H1 (cell line): ENCODE measurements at regions not wholly inside any gene's neighbourhood (a gene's known extent, or its start where the extent isn't known, plus 50 kb on each side); places are given as distances from the start of the nearest gene placed in this dataset.

Source experiments
- CTCF ChIA-PET: fragments of 300-600 bp; sonication (Branson Sonifier 250); formaldehyde crosslinking; loops from one replicate; lab custom pipeline; 2021; ENCODE audit not compliant: partially characterized antibody; lab: Charles Lee
- POLR2A ChIA-PET: fragments of 300-600 bp; sonication (Branson Sonifier 250); formaldehyde crosslinking; loops from one replicate; lab custom pipeline; 2021; ENCODE audit warnings: inconsistent platforms; ENCODE audit not compliant: partially characterized antibody; lab: Charles Lee
- DNase-seq, 2 experiments: peaks; one replicate each; pipeline versions ENCODE4 v3.0.0 to v3.0.0-alpha.2; 2010 to 2022; ENCODE audit warnings: low spot score in 2 of 2, low read depth in 1 of 2, mixed read lengths in 1 of 2
- FAIRE-seq: peaks from 2 replicates; lab custom pipeline; 2011; peaks lifted over from hg19 to GRCh38; lab: Jason Lieb, UNC
- H2AFZ ChIP-seq: 2 replicates; pipeline ENCODE4 v1.8.1; 2012; ENCODE audit warnings: low read length, inconsistent platforms
- H2AK5ac ChIP-seq: 2 replicates; pipeline ENCODE4 v1.6.1; 2013; ENCODE audit warnings: low read depth, low read length
- H2BK120ac ChIP-seq: replicated peaks from 2 replicates; pipeline ENCODE3; 2013; ENCODE audit warnings: low read depth, low read length, inconsistent platforms
- H2BK12ac ChIP-seq: 2 replicates; pipeline ENCODE4 v1.6.1; 2013; ENCODE audit warnings: low read depth, low read length
- H2BK15ac ChIP-seq: 2 replicates; pipeline ENCODE4 v1.6.1; 2013; ENCODE audit warnings: low read length
- H2BK20ac ChIP-seq: 2 replicates; pipeline ENCODE4 v1.6.1; 2013; ENCODE audit warnings: low read length
- H2BK5ac ChIP-seq: 2 replicates; pipeline ENCODE4 v1.6.1; 2013; ENCODE audit warnings: low read depth, low read length
- H3K14ac ChIP-seq: 2 replicates; pipeline ENCODE4 v1.6.1; 2013; ENCODE audit warnings: inconsistent platforms; ENCODE audit not compliant: insufficient read length
- H3K18ac ChIP-seq: 2 replicates; pipeline ENCODE4 v1.6.1; 2013; ENCODE audit warnings: low read length; ENCODE audit errors: extremely low read depth
- H3K23ac ChIP-seq: 2 replicates; pipeline ENCODE4 v1.6.1; 2013; ENCODE audit warnings: inconsistent platforms; ENCODE audit not compliant: insufficient read length
- H3K23me2 ChIP-seq: 2 replicates; pipeline ENCODE4 v1.6.1; 2013; ENCODE audit warnings: low read depth, low read length
- H3K27ac ChIP-seq: 2 replicates; pipeline ENCODE4 v1.6.1; 2011; ENCODE audit warnings: low read depth, low read length, inconsistent platforms
- H3K27me3 ChIP-seq, 4 experiments: replicated peaks in 1 of 4; 1 replicate in 1 of 4; 2 replicates in 3 of 4; pipeline versions ENCODE4 v1.6.1 to v1.8.1; 2011 to 2013; ENCODE audit warnings: low read length in 3 of 4, mild to moderate bottlenecking in 3 of 4, inconsistent platforms in 2 of 4, mixed read lengths in 2 of 4, moderate library complexity in 1 of 4; ENCODE audit not compliant: control insufficient read depth in 3 of 4, insufficient read depth in 3 of 4; ENCODE audit errors: extremely low read depth in 1 of 4
- H3K36me3 ChIP-seq, 4 experiments: 2 replicates each; pipeline versions ENCODE4 v1.6.1 to v1.8.1; 2011 to 2013; ENCODE audit warnings: mild to moderate bottlenecking in 4 of 4, low read length in 3 of 4, moderate library complexity in 2 of 4, control low read depth in 1 of 4, inconsistent platforms in 1 of 4; ENCODE audit not compliant: insufficient read depth in 4 of 4, control insufficient read depth in 2 of 4
- H3K4ac ChIP-seq: replicated peaks from 2 replicates; pipeline ENCODE3; 2013; ENCODE audit warnings: low read length, low read depth, mixed read lengths, inconsistent platforms; ENCODE audit not compliant: insufficient read length
- H3K4me1 ChIP-seq, 4 experiments: replicated peaks in 1 of 4; 1 replicate in 1 of 4; 2 replicates in 3 of 4; pipeline versions ENCODE4 v1.6.1 to v1.8.1; 2011 to 2013; ENCODE audit warnings: low read length in 3 of 4, inconsistent platforms in 2 of 4, mixed read lengths in 1 of 4; ENCODE audit not compliant: insufficient read depth in 4 of 4, control insufficient read depth in 3 of 4
- H3K4me2 ChIP-seq, 2 experiments: 2 replicates each; pipeline versions ENCODE4 v1.6.1 to v1.8.1; 2011 to 2013; ENCODE audit warnings: low read depth in 2 of 2, low read length in 2 of 2, control low read depth in 1 of 2, inconsistent platforms in 1 of 2, mild to moderate bottlenecking in 1 of 2; ENCODE audit not compliant: insufficient read depth in 1 of 2
- H3K4me3 ChIP-seq, 4 experiments: fragments of 200-600, 300-600 bp in 1 of 4; sonication (generic), shearing (Covaris generic), sonication (Bioruptor Twin) in 1 of 4; 2 replicates each; pipeline versions ENCODE4 v1.5.1 to v1.8.1; 2011 to 2016; ENCODE audit warnings: low read length in 4 of 4, low read depth in 3 of 4, control low read depth in 2 of 4, inconsistent platforms in 2 of 4, mild to moderate bottlenecking in 2 of 4, mixed read lengths in 1 of 4, moderate library complexity in 1 of 4; ENCODE audit not compliant: insufficient read depth in 2 of 4; ENCODE audit errors: extremely low read depth in 1 of 4
- H3K56ac ChIP-seq: replicated peaks from 2 replicates; pipeline ENCODE3; 2013; ENCODE audit warnings: low read depth, mild to moderate bottlenecking, mixed read lengths, low read length, inconsistent platforms; ENCODE audit not compliant: insufficient read length
- H3K79me1 ChIP-seq: 2 replicates; pipeline ENCODE4 v1.6.1; 2013; ENCODE audit warnings: low read depth, low read length, control low read depth
- H3K79me2 ChIP-seq, 2 experiments: 2 replicates each; pipeline versions ENCODE4 v1.6.1 to v1.8.1; 2012 to 2013; ENCODE audit warnings: low read length in 2 of 2, mild to moderate bottlenecking in 2 of 2, inconsistent platforms in 1 of 2; ENCODE audit not compliant: insufficient read depth in 2 of 2, control insufficient read depth in 1 of 2
- H3K9ac ChIP-seq, 4 experiments: replicated peaks in 1 of 4; 1 replicate in 1 of 4; 2 replicates in 3 of 4; pipeline versions ENCODE4 v1.6.1 to v1.8.1; 2011 to 2013; ENCODE audit warnings: low read depth in 3 of 4, low read length in 3 of 4, control low read depth in 2 of 4, mild to moderate bottlenecking in 2 of 4, moderate library complexity in 2 of 4, inconsistent platforms in 1 of 4; ENCODE audit errors: extremely low read depth in 1 of 4
- H3K9me3 ChIP-seq, 2 experiments: 2 replicates each; pipeline versions ENCODE4 v1.6.1 to v1.8.1; 2012 to 2013; ENCODE audit warnings: mild to moderate bottlenecking in 2 of 2, moderate library complexity in 2 of 2, control low read depth in 1 of 2, inconsistent platforms in 1 of 2, low read depth in 1 of 2, low read length in 1 of 2, mixed read lengths in 1 of 2; ENCODE audit not compliant: insufficient read depth in 2 of 2
- H4K20me1 ChIP-seq, 2 experiments: replicated peaks in 1 of 2; 2 replicates each; pipeline versions ENCODE3 to v1.8.1; 2011 to 2013; ENCODE audit warnings: inconsistent platforms in 2 of 2, low read length in 2 of 2, mild to moderate bottlenecking in 1 of 2; ENCODE audit not compliant: insufficient read depth in 2 of 2, control insufficient read depth in 1 of 2
- H4K5ac ChIP-seq: 2 replicates; pipeline ENCODE4 v1.6.1; 2013; ENCODE audit warnings: low read length, low read depth, mixed read lengths, inconsistent platforms; ENCODE audit not compliant: insufficient read length
- H4K8ac ChIP-seq: 2 replicates; pipeline ENCODE4 v1.8.0; 2013; ENCODE audit warnings: mild to moderate bottlenecking, moderate library complexity, low read length, inconsistent platforms; ENCODE audit not compliant: insufficient read depth; ENCODE audit errors: extremely low read depth
- H4K91ac ChIP-seq: replicated peaks from 2 replicates; pipeline ENCODE3; 2013; ENCODE audit warnings: low read length, mixed read lengths, inconsistent platforms; ENCODE audit not compliant: insufficient read length
- CHD1 ChIP-seq: IDR thresholded peaks from 2 replicates; pipeline ENCODE4 v1.6.1; 2012; ENCODE audit warnings: low read depth, low read length, improper control_type of control experiment
- GTF2F1 ChIP-seq: IDR thresholded peaks from 2 replicates; pipeline ENCODE4 v1.6.1; 2012; ENCODE audit warnings: low read depth, low read length, improper control_type of control experiment, borderline replicate concordance
- KDM1A ChIP-seq: fragments of 200-600, 300-600 bp; sonication (generic); IDR thresholded peaks from 2 replicates; pipeline ENCODE4 v1.7.1; 2016; ENCODE audit warnings: mild to moderate bottlenecking, low read length, borderline replicate concordance
- NANOG ChIP-seq: IDR thresholded peaks from 2 replicates; pipeline ENCODE4 v1.6.1; 2011; ENCODE audit warnings: low read length, low read depth, mild to moderate bottlenecking, inconsistent platforms; ENCODE audit not compliant: insufficient read depth, poor library complexity, severe bottlenecking
- RBBP5 ChIP-seq: IDR thresholded peaks from 2 replicates; pipeline ENCODE4 v1.7.1; 2012; ENCODE audit warnings: low read depth, mild to moderate bottlenecking, inconsistent platforms, low read length, moderate library complexity, borderline replicate concordance
- RXRA ChIP-seq: IDR thresholded peaks from 2 replicates; pipeline ENCODE4 v1.6.1; 2011; ENCODE audit warnings: low read depth, mild to moderate bottlenecking, low read length, moderate library complexity; ENCODE audit not compliant: insufficient read depth
- SIRT6 ChIP-seq: IDR thresholded peaks from one replicate; pipeline ENCODE4 v1.7.1; 2012; ENCODE audit warnings: low read length, inconsistent platforms
- SP4 ChIP-seq: IDR thresholded peaks from 2 replicates; pipeline ENCODE4 v1.6.1; 2012; ENCODE audit warnings: low read length, inconsistent platforms
- TCF12 ChIP-seq: IDR thresholded peaks from 2 replicates; pipeline ENCODE4 v1.6.1; 2011; ENCODE audit warnings: low read depth, mild to moderate bottlenecking, low read length
- WGBS, 2 experiments: shearing (Covaris generic) in 1 of 2; methylation state at CpG; one replicate each; pipeline versions ENCODE4 v1.1.6 to v1.1.7; 2013 to 2015; ENCODE audit warnings: low lambda C conversion rate in 2 of 2, mixed read lengths in 2 of 2, inconsistent platforms in 1 of 2, low coverage in 1 of 2, missing lambda C conversion rate in 1 of 2; ENCODE audit not compliant: insufficient replicate concordance in 2 of 2, insufficient coverage in 1 of 2, insufficient read length in 1 of 2; ENCODE audit errors: extremely low coverage in 1 of 2, missing lambda C conversion rate in 1 of 2; 5-methylcytosine and 5-hydroxymethylcytosine counted together
- TF ChIP-seq, protein P1 (sequence below): IDR thresholded peaks from 2 replicates; pipeline ENCODE4 v1.6.1; 2012; ENCODE audit warnings: inconsistent platforms

DNA sequence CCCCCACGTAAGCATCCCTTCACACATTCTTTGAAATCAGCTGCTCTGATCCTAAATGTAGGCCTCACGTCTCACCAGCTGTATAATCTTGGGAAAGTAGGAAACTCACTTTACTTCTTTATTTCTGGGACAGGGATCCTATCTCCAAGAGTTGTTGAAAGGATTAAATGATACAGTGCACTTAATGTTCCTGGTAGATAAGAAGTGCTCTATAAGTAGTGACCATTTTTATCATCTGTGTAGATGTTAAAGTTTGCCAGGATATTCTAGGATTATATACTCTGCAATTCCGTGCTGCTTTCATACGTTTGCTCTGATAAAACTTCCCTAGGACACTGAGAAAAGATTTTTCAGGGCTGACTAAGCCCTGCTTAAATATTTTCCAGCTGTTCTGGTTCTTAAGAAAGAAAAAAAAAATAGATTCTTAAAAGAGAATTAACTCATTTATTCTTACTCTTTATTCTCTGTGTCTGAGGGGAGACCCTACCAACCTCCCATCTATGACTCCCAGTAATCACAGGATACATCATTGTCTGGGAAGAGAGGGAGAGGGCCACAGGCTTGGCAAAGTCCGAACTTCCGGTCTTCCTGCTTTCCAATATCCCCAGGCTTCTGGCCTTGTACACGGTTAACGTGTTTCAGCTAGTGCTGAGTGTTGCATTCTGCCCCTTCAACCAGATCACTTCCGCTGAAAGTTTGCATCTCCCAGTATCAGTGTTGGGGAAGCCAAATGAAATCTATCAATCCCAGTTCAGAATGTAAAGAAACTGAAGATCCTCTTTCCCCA, 269.2 kb downstream of the TRIML1 start:
- CTCF ChIA-PET: no interaction called here
- no peak overlapping the region for H2AK5ac ChIP-seq
- no peak for TF ChIP-seq SP4
- TF ChIP-seq, protein P1, sequence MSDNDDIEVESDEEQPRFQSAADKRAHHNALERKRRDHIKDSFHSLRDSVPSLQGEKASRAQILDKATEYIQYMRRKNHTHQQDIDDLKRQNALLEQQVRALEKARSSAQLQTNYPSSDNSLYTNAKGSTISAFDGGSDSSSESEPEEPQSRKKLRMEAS: no peak
- no peak for TF ChIP-seq KDM1A
- no peak for TF ChIP-seq RBBP5
- no peak for TF ChIP-seq NANOG
- no peak for TF ChIP-seq RXRA
- TF ChIP-seq TCF12: no peak
- TF ChIP-seq CHD1: no peak
- no peak for TF ChIP-seq SIRT6
- TF ChIP-seq GTF2F1: no peak
- TF ChIP-seq, all 59 proteins: peak for 0
- peak overlapping the region; percentile 79 for H2AFZ ChIP-seq
- H3K36me3 ChIP-seq: no peaks in the 10 kb centered on the region
- no peak overlapping the region for H3K4ac ChIP-seq
- no peaks in the 10 kb centered on the region for H3K4me1 ChIP-seq
- no peak overlapping the region for H2BK20ac ChIP-seq
- POLR2A ChIA-PET: no interaction called here
- 88% methylated on average over 9 of the region's 9 CpGs; no CpG with 5 or more reads in 1 of the 2 experiments for WGBS, 2 experiments
- H3K23me2 ChIP-seq: no peaks in the 10 kb centered on the region
- H4K91ac ChIP-seq: no peak overlapping the region
- no peak overlapping the region for H2BK5ac ChIP-seq
- no peaks in the 10 kb centered on the region for H3K79me2 ChIP-seq
- no peak overlapping the region for H3K14ac ChIP-seq
- FAIRE-seq: no peak
- H3K18ac ChIP-seq: no peak overlapping the region
- H2BK12ac ChIP-seq: no peak overlapping the region
- H4K8ac ChIP-seq: no peak overlapping the region
- no peak overlapping the region for H3K4me2 ChIP-seq
- no peak overlapping the region for H2BK120ac ChIP-seq
- H3K4me3 ChIP-seq: no peak overlapping the region
- H3K9ac ChIP-seq: no peak overlapping the region
- no peak overlapping the region for H2BK15ac ChIP-seq
- no peak for DNase-seq
- H4K20me1 ChIP-seq: no peaks in the 10 kb centered on the region
- H3K23ac ChIP-seq: no peak overlapping the region
- no peaks in the 10 kb centered on the region for H3K27me3 ChIP-seq
- no peak overlapping the region for H4K5ac ChIP-seq
- no peak overlapping the region for H3K27ac ChIP-seq
- no peaks in the 10 kb centered on the region; a peak in 1 of 4 replicates for H3K9me3 ChIP-seq
- H3K56ac ChIP-seq: no peak overlapping the region
- H3K79me1 ChIP-seq: no peaks in the 10 kb centered on the region
